ENCODE measurements at regions not wholly inside any gene's neighbourhood (a gene's known extent, or its start where the extent isn't known, plus 50 kb on each side); places are given as distances from the start of the nearest gene placed in this dataset.

GRCh38 chr3:23062582-23062981 lies 140.5 kb upstream of the UBE2E2 start:
- no peak overlapping the region for H3K27ac ChIP-seq
- no peak overlapping the region for H3K9ac ChIP-seq
- no peaks in the 10 kb centered on the region for H3K36me3 ChIP-seq (ENCODE audit: control insufficient read depth, insufficient read depth, low read length)
- H3K27me3 ChIP-seq (ENCODE audit: control insufficient read depth, insufficient read depth, low read length) = no peaks in the 10 kb centered on the region
- H2AFZ ChIP-seq = no peak overlapping the region
- H3K79me2 ChIP-seq = no peaks in the 10 kb centered on the region
- no peak overlapping the region for H3K4me3 ChIP-seq (ENCODE audit: low read depth, low read length)
- no peaks in the 10 kb centered on the region for H3K4me1 ChIP-seq
- TF ChIP-seq CTCF (IDR thresholded peaks at IDR 0.05) = no peak
- H3K9me3 ChIP-seq (ENCODE audit: control insufficient read depth, low read length) = no peaks in the 10 kb centered on the region
- H3K4me2 ChIP-seq (ENCODE audit: low read length) = no peak overlapping the region

- Histone ChIP-seq H3K9me3 (ENCODE audit: control insufficient read depth, low read length) (no peaks in the 10 kb centered on the region), H3K79me2 (no peaks in the 10 kb centered on the region), H3K4me1 (no peaks in the 10 kb centered on the region), H2AFZ (no peak overlapping the region), H3K27ac (no peak overlapping the region), H3K36me3 (ENCODE audit: control insufficient read depth, insufficient read depth, low read length) (no peaks in the 10 kb centered on the region), H3K4me3 (ENCODE audit: low read depth, low read length) (no peak overlapping the region), H3K27me3 (ENCODE audit: control insufficient read depth, insufficient read depth, low read length) (no peaks in the 10 kb centered on the region), H3K9ac (no peak overlapping the region), H3K4me2 (ENCODE audit: low read length) (no peak overlapping the region)
- TF ChIP-seq CTCF (IDR thresholded peaks at IDR 0.05) = no peak
These were observed 140.1 kb upstream of the UBE2E2 start for GRCh38 chr3:23062982-23063381.

- no peak for TF ChIP-seq CTCF (IDR thresholded peaks at IDR 0.05)
- no peak overlapping the region for H3K27ac ChIP-seq
- no peak overlapping the region for H3K4me3 ChIP-seq (ENCODE audit: low read depth, low read length)
- H3K27me3 ChIP-seq (ENCODE audit: control insufficient read depth, insufficient read depth, low read length) = no peaks in the 10 kb centered on the region
- H3K9ac ChIP-seq = no peak overlapping the region
- H3K36me3 ChIP-seq (ENCODE audit: control insufficient read depth, insufficient read depth, low read length) = no peaks in the 10 kb centered on the region
- H3K79me2 ChIP-seq = no peaks in the 10 kb centered on the region
- H2AFZ ChIP-seq = no peak overlapping the region
- H3K4me1 ChIP-seq = no peaks in the 10 kb centered on the region
- H3K4me2 ChIP-seq (ENCODE audit: low read length) = no peak overlapping the region
- H3K9me3 ChIP-seq (ENCODE audit: control insufficient read depth, low read length) = no peaks in the 10 kb centered on the region
These were observed 136.0 kb upstream of the UBE2E2 start for GRCh38 chr3:23067116-23067515.

- H3K4me2 ChIP-seq (ENCODE audit: low read length) = no peak overlapping the region
These were observed 135.0 kb upstream of the UBE2E2 start for GRCh38 chr3:23068016-23068728.

More at GRCh38 chr3:23068016-23068728, 135.0 kb upstream of the UBE2E2 start:
- Histone ChIP-seq H3K79me2 (no peaks in the 10 kb centered on the region), H3K9me3 (ENCODE audit: control insufficient read depth, low read length) (no peaks in the 10 kb centered on the region), H3K36me3 (ENCODE audit: control insufficient read depth, insufficient read depth, low read length) (no peaks in the 10 kb centered on the region), H3K4me3 (ENCODE audit: low read depth, low read length) (no peak overlapping the region), H3K9ac (no peak overlapping the region), H2AFZ (no peak overlapping the region), H3K27me3 (ENCODE audit: control insufficient read depth, insufficient read depth, low read length) (no peaks in the 10 kb centered on the region), H3K4me1 (no peaks in the 10 kb centered on the region), H3K27ac (no peak overlapping the region)
- no peak for TF ChIP-seq CTCF (IDR thresholded peaks at IDR 0.05)

Data from parathyroid adenoma (tissue), 2 donors.